PFSK-1 (cell line): ENCODE measurements at regions not wholly inside any gene's neighbourhood (a gene's known extent, or its start where the extent isn't known, plus 50 kb on each side); places are given as distances from the start of the nearest gene placed in this dataset.

ENCODE experiments used
- POLR2AphosphoS5 ChIP-seq: IDR thresholded peaks from 2 replicates; pipeline ENCODE4 v1.6.1; 2012; ENCODE audit warnings: low read depth, mild to moderate bottlenecking, control low read depth, low read length, moderate library complexity
- SIN3A ChIP-seq: IDR thresholded peaks from 2 replicates; pipeline ENCODE4 v1.6.1; 2012; ENCODE audit warnings: mild to moderate bottlenecking, low read length, moderate library complexity, borderline replicate concordance; ENCODE audit not compliant: insufficient read depth
- TAF1 ChIP-seq: IDR thresholded peaks from 2 replicates; pipeline ENCODE4 v1.6.1; 2012; ENCODE audit warnings: low read length, control low read depth, borderline replicate concordance; ENCODE audit not compliant: insufficient read depth

- TF ChIP-seq TAF1 (no peak), SIN3A (no peak), POLR2AphosphoS5 (no peak)
These were observed 153.6 kb upstream of the EDNRA start for GRCh38 chr4:147327322-147327721.
